Breast epithelium (tissue), 4 donors: ENCODE measurements at regions not wholly inside any gene's neighbourhood (a gene's known extent, or its start where the extent isn't known, plus 50 kb on each side); places are given as distances from the start of the nearest gene placed in this dataset.

ENCODE experiments used
- DNase-seq, 2 donors: peaks; one replicate each; pipeline ENCODE4 v3.0.0-alpha.2; 2019; ENCODE audit warnings: low spot score in 2 of 2
- H3K27ac ChIP-seq, 2 donors: fragments of 200-600 bp; sonication (generic) in 1 of 2; one replicate each; pipeline ENCODE4 v1.5.1; 2016 to 2019; ENCODE audit warnings: mild to moderate bottlenecking in 1 of 2
- H3K27me3 ChIP-seq, 2 donors: fragments of 200-600 bp; sonication (generic) in 1 of 2; one replicate each; pipeline versions ENCODE4 v1.5.1 to v1.6.0; 2017 to 2019; ENCODE audit warnings: control low read depth in 1 of 2, mild to moderate bottlenecking in 1 of 2
- H3K36me3 ChIP-seq: fragments of 200-600 bp; one replicate; pipeline ENCODE4 v1.5.1; 2019
- H3K4me1 ChIP-seq, 2 donors: fragments of 200-600 bp; sonication (generic); one replicate each; pipeline ENCODE4 v1.5.1; 2016 to 2019; ENCODE audit warnings: control low read depth in 1 of 2
- H3K4me3 ChIP-seq, 3 donors: fragments of 200-600 bp; sonication (generic); 1 replicate in 2 of 3; 2 replicates in 1 of 3; pipeline ENCODE4 v1.5.1; 2016 to 2019; ENCODE audit warnings: mild to moderate bottlenecking in 3 of 3, moderate library complexity in 2 of 3
- H3K9me3 ChIP-seq, 2 donors: fragments of 200-600 bp; sonication (generic) in 1 of 2; one replicate each; pipeline ENCODE4 v1.5.1; 2016 to 2019; ENCODE audit warnings: control low read depth in 1 of 2
- CTCF ChIP-seq, 3 donors: fragments of 450-650 bp; IDR thresholded peaks; one replicate each; pipeline ENCODE4 v1.5.1; 2016 to 2017; ENCODE audit warnings: antibody characterized with exemption in 3 of 3, mild to moderate bottlenecking in 3 of 3, moderate library complexity in 3 of 3
- POLR2A ChIP-seq: fragments of 450-650 bp; IDR thresholded peaks from one replicate; pipeline ENCODE4 v1.6.1; 2016; ENCODE audit warnings: antibody characterized with exemption, mild to moderate bottlenecking, moderate library complexity
- POLR2AphosphoS5 ChIP-seq, 3 donors: sonication (generic); formaldehyde crosslinking; IDR thresholded peaks; one replicate each; pipeline ENCODE4 v1.6.1; 2017; ENCODE audit warnings: antibody characterized with exemption in 3 of 3
- intact Hi-C: fragments of 100-400 bp; cut with DNase I; formaldehyde crosslinking; loops from one replicate; pipeline ENCODE4 v1.15.1; 2023; ENCODE audit warnings: low total_unique reads

DNA sequence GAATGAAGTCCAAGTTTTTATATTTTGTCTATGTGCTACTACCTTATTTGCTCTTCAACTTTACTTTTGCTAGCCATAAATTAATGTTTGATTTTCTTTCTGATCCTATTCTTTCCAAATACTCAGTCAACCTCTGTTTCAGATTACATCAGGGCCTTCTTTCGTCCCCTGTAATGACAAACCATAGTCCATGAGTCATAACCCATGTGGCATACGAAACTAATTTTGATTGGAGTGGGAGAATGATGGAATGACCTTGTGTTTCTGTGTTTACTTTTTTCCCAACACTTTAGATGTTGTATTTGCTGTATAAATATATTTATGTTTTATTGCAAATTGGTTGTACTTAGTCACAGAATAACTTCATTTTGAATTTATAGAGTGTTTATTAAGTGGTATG lies 1043.1 kb downstream of the DTWD2 start:
- intact Hi-C loops, result no loop called here
- Histone ChIP-seq H3K9me3 (no peaks in the 10 kb centered on the region), H3K27ac (no peak overlapping the region), H3K4me3 (no peak overlapping the region), H3K27me3 (no peaks in the 10 kb centered on the region), H3K36me3 (no peaks in the 10 kb centered on the region), H3K4me1 (no peaks in the 10 kb centered on the region)
- DNase-seq, result no peak
- TF ChIP-seq POLR2AphosphoS5 (IDR thresholded peaks at IDR 0.05), result no peak
- TF ChIP-seq CTCF (IDR thresholded peaks at IDR 0.05), result no peak
- no peak for TF ChIP-seq POLR2A

DNA sequence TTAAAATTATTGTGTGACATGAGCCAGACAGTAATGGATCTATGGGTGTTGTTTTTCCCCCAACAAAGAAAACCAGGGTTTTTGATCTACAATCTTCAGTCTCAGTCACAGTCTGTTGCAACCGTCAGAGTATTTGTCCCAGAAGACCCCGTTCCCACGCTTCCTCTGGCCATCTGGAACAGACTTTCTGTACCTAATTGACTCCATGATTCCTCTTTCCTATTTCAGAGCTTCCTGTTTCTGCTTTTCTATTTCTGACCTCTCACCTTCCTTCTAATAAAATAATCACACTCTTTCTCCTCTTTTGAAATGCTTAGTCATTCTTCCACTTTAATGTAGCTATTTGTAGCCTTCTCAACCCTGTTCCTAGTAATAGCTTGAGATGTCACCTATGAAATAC lies 1044.8 kb downstream of the DTWD2 start:
- Histone ChIP-seq H3K4me1 (no peaks in the 10 kb centered on the region), H3K4me3 (no peak overlapping the region), H3K27me3 (no peaks in the 10 kb centered on the region), H3K9me3 (no peaks in the 10 kb centered on the region), H3K27ac (no peak overlapping the region), H3K36me3 (no peaks in the 10 kb centered on the region)
- no peak for TF ChIP-seq CTCF (IDR thresholded peaks at IDR 0.05)
- peak in 1 of 3 donors; percentile 25 for TF ChIP-seq POLR2AphosphoS5 (IDR thresholded peaks at IDR 0.05)
- TF ChIP-seq POLR2A, result no peak
- intact Hi-C loops, result no loop called here
- no peak for DNase-seq

DNA sequence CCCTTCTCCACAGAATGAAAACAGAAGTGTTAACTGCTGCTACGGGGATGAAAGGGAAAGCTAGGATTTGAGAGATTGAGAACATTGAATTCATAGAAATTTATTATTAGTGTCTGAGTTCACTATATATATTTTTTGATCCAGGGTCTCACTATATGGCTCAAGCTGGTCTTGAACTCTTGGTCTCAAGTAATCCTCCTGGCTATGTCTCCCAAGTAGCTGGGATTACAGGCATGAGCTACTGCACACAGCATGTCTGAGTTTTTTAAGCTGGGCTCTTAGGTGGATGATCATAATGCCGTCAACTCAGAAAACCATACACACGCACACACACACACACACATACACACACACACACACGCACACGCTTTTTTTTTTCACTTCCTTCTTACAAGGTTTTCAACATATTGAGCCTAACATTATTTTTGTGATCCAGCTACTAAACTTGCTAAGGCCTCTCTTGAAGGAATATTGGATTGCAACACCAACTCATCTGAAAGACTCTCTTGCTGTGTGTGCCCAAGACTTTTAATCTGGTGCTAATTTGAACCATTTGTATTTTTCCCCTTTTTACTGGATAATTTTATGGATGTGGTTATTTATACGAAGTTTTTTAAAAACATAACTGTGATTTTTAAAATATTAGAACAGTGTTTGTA lies 1045.4 kb downstream of the DTWD2 start:
- TF ChIP-seq POLR2A, result no peak
- no peak for TF ChIP-seq CTCF (IDR thresholded peaks at IDR 0.05)
- TF ChIP-seq POLR2AphosphoS5 (IDR thresholded peaks at IDR 0.05), result no peak
- H3K27ac ChIP-seq, result peak overlapping the region in 1 of 2 donors; percentile 25
- intact Hi-C loops, result no loop called here
- H3K27me3 ChIP-seq, result no peaks in the 10 kb centered on the region
- no peak for DNase-seq
- no peaks in the 10 kb centered on the region for H3K9me3 ChIP-seq
- H3K4me1 ChIP-seq, result no peaks in the 10 kb centered on the region
- H3K4me3 ChIP-seq, result no peak overlapping the region
- H3K36me3 ChIP-seq, result no peaks in the 10 kb centered on the region

- H3K27me3 ChIP-seq, result no peaks in the 10 kb centered on the region
- no peaks in the 10 kb centered on the region for H3K36me3 ChIP-seq
- no peaks in the 10 kb centered on the region for H3K4me1 ChIP-seq
- no peak for DNase-seq
- no peak overlapping the region for H3K4me3 ChIP-seq
- no peak overlapping the region for H3K27ac ChIP-seq
- H3K9me3 ChIP-seq, result no peaks in the 10 kb centered on the region
- intact Hi-C loops, result no loop called here
- no peak for TF ChIP-seq CTCF (IDR thresholded peaks at IDR 0.05)
- no peak for TF ChIP-seq POLR2A
- no peak for TF ChIP-seq POLR2AphosphoS5 (IDR thresholded peaks at IDR 0.05)
Observed at GRCh38 chr5:117893211-117893610, 1095.1 kb downstream of the DTWD2 start.

DNA sequence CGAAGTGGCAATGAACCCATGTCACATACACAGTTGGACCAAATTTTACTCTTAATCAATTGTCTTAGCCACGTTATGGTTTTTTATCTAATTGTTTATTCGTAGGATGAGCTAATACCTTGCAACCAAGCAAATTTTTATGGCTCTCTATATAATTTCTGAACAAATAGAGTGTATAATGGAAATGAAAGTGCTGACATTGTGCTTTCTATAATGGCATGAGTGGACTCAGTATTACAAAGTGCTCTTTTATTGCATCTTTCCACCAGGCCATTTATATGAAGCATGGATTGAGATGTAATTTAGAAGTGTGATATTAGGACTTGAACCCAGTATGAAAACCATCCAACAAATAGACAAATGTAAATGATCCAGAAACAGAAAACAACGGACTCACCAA lies 1096.0 kb downstream of the DTWD2 start:
- H3K9me3 ChIP-seq, result no peaks in the 10 kb centered on the region
- no peak for TF ChIP-seq CTCF (IDR thresholded peaks at IDR 0.05)
- no peak for TF ChIP-seq POLR2AphosphoS5 (IDR thresholded peaks at IDR 0.05)
- TF ChIP-seq POLR2A, result no peak
- H3K36me3 ChIP-seq, result no peaks in the 10 kb centered on the region
- no peaks in the 10 kb centered on the region for H3K27me3 ChIP-seq
- no peaks in the 10 kb centered on the region for H3K4me1 ChIP-seq
- H3K4me3 ChIP-seq, result no peak overlapping the region
- no peak overlapping the region for H3K27ac ChIP-seq
- intact Hi-C loops, result no loop called here
- no peak for DNase-seq
